H1 (cell line): ENCODE measurements at regions not wholly inside any gene's neighbourhood (a gene's known extent, or its start where the extent isn't known, plus 50 kb on each side); places are given as distances from the start of the nearest gene placed in this dataset.

Source experiments
- CTCF ChIA-PET: fragments of 300-600 bp; sonication (Branson Sonifier 250); formaldehyde crosslinking; loops from one replicate; lab custom pipeline; 2021; ENCODE audit not compliant: partially characterized antibody; lab: Charles Lee
- POLR2A ChIA-PET: fragments of 300-600 bp; sonication (Branson Sonifier 250); formaldehyde crosslinking; loops from one replicate; lab custom pipeline; 2021; ENCODE audit warnings: inconsistent platforms; ENCODE audit not compliant: partially characterized antibody; lab: Charles Lee
- DNase-seq, 2 experiments: peaks; one replicate each; pipeline versions ENCODE4 v3.0.0 to v3.0.0-alpha.2; 2010 to 2022; ENCODE audit warnings: low spot score in 2 of 2, low read depth in 1 of 2, mixed read lengths in 1 of 2
- FAIRE-seq: peaks from 2 replicates; lab custom pipeline; 2011; peaks lifted over from hg19 to GRCh38; lab: Jason Lieb, UNC
- H2AFZ ChIP-seq: 2 replicates; pipeline ENCODE4 v1.8.1; 2012; ENCODE audit warnings: low read length, inconsistent platforms
- H2AK5ac ChIP-seq: 2 replicates; pipeline ENCODE4 v1.6.1; 2013; ENCODE audit warnings: low read depth, low read length
- H2BK120ac ChIP-seq: replicated peaks from 2 replicates; pipeline ENCODE3; 2013; ENCODE audit warnings: low read depth, low read length, inconsistent platforms
- H2BK12ac ChIP-seq: 2 replicates; pipeline ENCODE4 v1.6.1; 2013; ENCODE audit warnings: low read depth, low read length
- H2BK15ac ChIP-seq: 2 replicates; pipeline ENCODE4 v1.6.1; 2013; ENCODE audit warnings: low read length
- H2BK20ac ChIP-seq: 2 replicates; pipeline ENCODE4 v1.6.1; 2013; ENCODE audit warnings: low read length
- H2BK5ac ChIP-seq: 2 replicates; pipeline ENCODE4 v1.6.1; 2013; ENCODE audit warnings: low read depth, low read length
- H3K14ac ChIP-seq: 2 replicates; pipeline ENCODE4 v1.6.1; 2013; ENCODE audit warnings: inconsistent platforms; ENCODE audit not compliant: insufficient read length
- H3K18ac ChIP-seq: 2 replicates; pipeline ENCODE4 v1.6.1; 2013; ENCODE audit warnings: low read length; ENCODE audit errors: extremely low read depth
- H3K23ac ChIP-seq: 2 replicates; pipeline ENCODE4 v1.6.1; 2013; ENCODE audit warnings: inconsistent platforms; ENCODE audit not compliant: insufficient read length
- H3K23me2 ChIP-seq: 2 replicates; pipeline ENCODE4 v1.6.1; 2013; ENCODE audit warnings: low read depth, low read length
- H3K27ac ChIP-seq: 2 replicates; pipeline ENCODE4 v1.6.1; 2011; ENCODE audit warnings: low read depth, low read length, inconsistent platforms
- H3K27me3 ChIP-seq, 4 experiments: replicated peaks in 1 of 4; 1 replicate in 1 of 4; 2 replicates in 3 of 4; pipeline versions ENCODE4 v1.6.1 to v1.8.1; 2011 to 2013; ENCODE audit warnings: low read length in 3 of 4, mild to moderate bottlenecking in 3 of 4, inconsistent platforms in 2 of 4, mixed read lengths in 2 of 4, moderate library complexity in 1 of 4; ENCODE audit not compliant: control insufficient read depth in 3 of 4, insufficient read depth in 3 of 4; ENCODE audit errors: extremely low read depth in 1 of 4
- H3K36me3 ChIP-seq, 4 experiments: 2 replicates each; pipeline versions ENCODE4 v1.6.1 to v1.8.1; 2011 to 2013; ENCODE audit warnings: mild to moderate bottlenecking in 4 of 4, low read length in 3 of 4, moderate library complexity in 2 of 4, control low read depth in 1 of 4, inconsistent platforms in 1 of 4; ENCODE audit not compliant: insufficient read depth in 4 of 4, control insufficient read depth in 2 of 4
- H3K4ac ChIP-seq: replicated peaks from 2 replicates; pipeline ENCODE3; 2013; ENCODE audit warnings: low read length, low read depth, mixed read lengths, inconsistent platforms; ENCODE audit not compliant: insufficient read length
- H3K4me1 ChIP-seq, 4 experiments: replicated peaks in 1 of 4; 1 replicate in 1 of 4; 2 replicates in 3 of 4; pipeline versions ENCODE4 v1.6.1 to v1.8.1; 2011 to 2013; ENCODE audit warnings: low read length in 3 of 4, inconsistent platforms in 2 of 4, mixed read lengths in 1 of 4; ENCODE audit not compliant: insufficient read depth in 4 of 4, control insufficient read depth in 3 of 4
- H3K4me2 ChIP-seq, 2 experiments: 2 replicates each; pipeline versions ENCODE4 v1.6.1 to v1.8.1; 2011 to 2013; ENCODE audit warnings: low read depth in 2 of 2, low read length in 2 of 2, control low read depth in 1 of 2, inconsistent platforms in 1 of 2, mild to moderate bottlenecking in 1 of 2; ENCODE audit not compliant: insufficient read depth in 1 of 2
- H3K4me3 ChIP-seq, 4 experiments: fragments of 200-600, 300-600 bp in 1 of 4; sonication (generic), shearing (Covaris generic), sonication (Bioruptor Twin) in 1 of 4; 2 replicates each; pipeline versions ENCODE4 v1.5.1 to v1.8.1; 2011 to 2016; ENCODE audit warnings: low read length in 4 of 4, low read depth in 3 of 4, control low read depth in 2 of 4, inconsistent platforms in 2 of 4, mild to moderate bottlenecking in 2 of 4, mixed read lengths in 1 of 4, moderate library complexity in 1 of 4; ENCODE audit not compliant: insufficient read depth in 2 of 4; ENCODE audit errors: extremely low read depth in 1 of 4
- H3K56ac ChIP-seq: replicated peaks from 2 replicates; pipeline ENCODE3; 2013; ENCODE audit warnings: low read depth, mild to moderate bottlenecking, mixed read lengths, low read length, inconsistent platforms; ENCODE audit not compliant: insufficient read length
- H3K79me1 ChIP-seq: 2 replicates; pipeline ENCODE4 v1.6.1; 2013; ENCODE audit warnings: low read depth, low read length, control low read depth
- H3K79me2 ChIP-seq, 2 experiments: 2 replicates each; pipeline versions ENCODE4 v1.6.1 to v1.8.1; 2012 to 2013; ENCODE audit warnings: low read length in 2 of 2, mild to moderate bottlenecking in 2 of 2, inconsistent platforms in 1 of 2; ENCODE audit not compliant: insufficient read depth in 2 of 2, control insufficient read depth in 1 of 2
- H3K9ac ChIP-seq, 4 experiments: replicated peaks in 1 of 4; 1 replicate in 1 of 4; 2 replicates in 3 of 4; pipeline versions ENCODE4 v1.6.1 to v1.8.1; 2011 to 2013; ENCODE audit warnings: low read depth in 3 of 4, low read length in 3 of 4, control low read depth in 2 of 4, mild to moderate bottlenecking in 2 of 4, moderate library complexity in 2 of 4, inconsistent platforms in 1 of 4; ENCODE audit errors: extremely low read depth in 1 of 4
- H3K9me3 ChIP-seq, 2 experiments: 2 replicates each; pipeline versions ENCODE4 v1.6.1 to v1.8.1; 2012 to 2013; ENCODE audit warnings: mild to moderate bottlenecking in 2 of 2, moderate library complexity in 2 of 2, control low read depth in 1 of 2, inconsistent platforms in 1 of 2, low read depth in 1 of 2, low read length in 1 of 2, mixed read lengths in 1 of 2; ENCODE audit not compliant: insufficient read depth in 2 of 2
- H4K20me1 ChIP-seq, 2 experiments: replicated peaks in 1 of 2; 2 replicates each; pipeline versions ENCODE3 to v1.8.1; 2011 to 2013; ENCODE audit warnings: inconsistent platforms in 2 of 2, low read length in 2 of 2, mild to moderate bottlenecking in 1 of 2; ENCODE audit not compliant: insufficient read depth in 2 of 2, control insufficient read depth in 1 of 2
- H4K5ac ChIP-seq: 2 replicates; pipeline ENCODE4 v1.6.1; 2013; ENCODE audit warnings: low read length, low read depth, mixed read lengths, inconsistent platforms; ENCODE audit not compliant: insufficient read length
- H4K8ac ChIP-seq: 2 replicates; pipeline ENCODE4 v1.8.0; 2013; ENCODE audit warnings: mild to moderate bottlenecking, moderate library complexity, low read length, inconsistent platforms; ENCODE audit not compliant: insufficient read depth; ENCODE audit errors: extremely low read depth
- H4K91ac ChIP-seq: replicated peaks from 2 replicates; pipeline ENCODE3; 2013; ENCODE audit warnings: low read length, mixed read lengths, inconsistent platforms; ENCODE audit not compliant: insufficient read length
- BRCA1 ChIP-seq: IDR thresholded peaks from 2 replicates; pipeline ENCODE4 v1.6.1; 2012; ENCODE audit warnings: low read depth, low read length, improper control_type of control experiment
- CREB1 ChIP-seq: IDR thresholded peaks from 2 replicates; pipeline ENCODE4 v1.6.1; 2012; ENCODE audit warnings: inconsistent platforms
- KDM4A ChIP-seq: IDR thresholded peaks from one replicate; pipeline ENCODE4 v1.7.1; 2012; ENCODE audit warnings: low read depth, mild to moderate bottlenecking, moderate library complexity, low read length, inconsistent platforms; ENCODE audit not compliant: severe bottlenecking
- RAD21 ChIP-seq, 2 experiments: IDR thresholded peaks in 1 of 2; conservative IDR thresholded peaks in 1 of 2; 2 replicates each; pipeline ENCODE4 v1.6.1; 2011; ENCODE audit warnings: low read depth in 2 of 2, low read length in 2 of 2, improper control_type of control experiment in 1 of 2, inconsistent platforms in 1 of 2, mild to moderate bottlenecking in 1 of 2, moderate library complexity in 1 of 2
- RFX5 ChIP-seq: IDR thresholded peaks from 2 replicates; pipeline ENCODE4 v1.6.1; 2011; ENCODE audit warnings: low read depth, low read length, improper control_type of control experiment, borderline replicate concordance
- SP4 ChIP-seq: IDR thresholded peaks from 2 replicates; pipeline ENCODE4 v1.6.1; 2012; ENCODE audit warnings: low read length, inconsistent platforms
- WGBS, 2 experiments: shearing (Covaris generic) in 1 of 2; methylation state at CpG; one replicate each; pipeline versions ENCODE4 v1.1.6 to v1.1.7; 2013 to 2015; ENCODE audit warnings: low lambda C conversion rate in 2 of 2, mixed read lengths in 2 of 2, inconsistent platforms in 1 of 2, low coverage in 1 of 2, missing lambda C conversion rate in 1 of 2; ENCODE audit not compliant: insufficient replicate concordance in 2 of 2, insufficient coverage in 1 of 2, insufficient read length in 1 of 2; ENCODE audit errors: extremely low coverage in 1 of 2, missing lambda C conversion rate in 1 of 2; 5-methylcytosine and 5-hydroxymethylcytosine counted together

DNA sequence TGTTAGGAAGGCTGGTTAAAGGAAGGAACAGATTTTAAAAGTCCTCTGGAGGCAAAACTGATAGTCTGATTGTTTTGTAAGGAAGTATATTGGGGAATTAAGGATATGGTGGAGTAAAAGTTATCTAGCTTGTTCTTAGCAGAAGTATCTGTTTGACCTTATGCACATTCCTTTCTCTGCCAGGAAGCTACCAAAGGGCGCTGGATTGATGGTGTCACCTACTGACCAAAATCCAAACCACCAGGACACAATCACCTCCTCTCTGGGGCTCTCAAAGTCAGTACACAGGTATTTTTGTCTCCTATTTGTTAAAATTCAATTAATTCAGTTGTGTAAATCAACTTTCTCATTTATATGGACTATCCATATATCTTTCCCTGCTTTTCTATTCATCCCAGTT is 484.5 kb downstream of the NUP35 start:
- no peaks in the 10 kb centered on the region for H3K9me3 ChIP-seq
- H3K79me1 ChIP-seq, result no peaks in the 10 kb centered on the region
- no peak overlapping the region for H2BK120ac ChIP-seq
- no peak overlapping the region for H3K9ac ChIP-seq
- no peak overlapping the region for H2BK15ac ChIP-seq
- H3K23me2 ChIP-seq, result no peaks in the 10 kb centered on the region
- H2AFZ ChIP-seq, result no peak overlapping the region
- no peak for FAIRE-seq
- H3K4ac ChIP-seq, result no peak overlapping the region
- H3K4me3 ChIP-seq, result no peak overlapping the region
- no peaks in the 10 kb centered on the region for H3K27me3 ChIP-seq
- H3K4me2 ChIP-seq, result no peak overlapping the region
- no peaks in the 10 kb centered on the region for H4K20me1 ChIP-seq
- no peaks in the 10 kb centered on the region for H3K36me3 ChIP-seq
- no peak for TF ChIP-seq CREB1
- no peak for TF ChIP-seq KDM4A
- TF ChIP-seq RFX5, result no peak
- peak; percentile 43 to 51 for TF ChIP-seq RAD21 (IDR thresholded peaks at IDR 0.05 in 1 of 2, conservative IDR thresholded peaks at IDR 0.05 in 1 of 2; ENCODE audit: low read depth in 2 of 2, low read length in 2 of 2)
- no peak for TF ChIP-seq SP4
- no peak for TF ChIP-seq BRCA1
- TF ChIP-seq, all 59 proteins: peak for 1
- Histone ChIP-seq H3K18ac (no peak overlapping the region), H2BK12ac (no peak overlapping the region), H3K14ac (no peak overlapping the region), H3K4me1 (peaks cover 0 to 2% (median 0%) of the 10 kb centered on the region in 4 experiments; a peak in 2 of 7 replicates), H4K8ac (no peak overlapping the region), H3K27ac (no peak overlapping the region), H4K5ac (no peak overlapping the region), H3K23ac (no peak overlapping the region), H2BK5ac (no peak overlapping the region), H2AK5ac (no peak overlapping the region), H4K91ac (no peak overlapping the region), H2BK20ac (no peak overlapping the region), H3K79me2 (no peaks in the 10 kb centered on the region), H3K56ac (no peak overlapping the region)
- DNase-seq, result no peak
- POLR2A ChIA-PET, result no interaction called here
- CTCF ChIA-PET, result interaction anchor here (0.8 to 1.7 kb wide), 5 partner anchors 9 to 359 kb away, joined by 3 to 4 read pairs (median 4); no protein-coding TSS in a partner anchor
- 85% methylated on average over 1 of the region's 1 CpG; no CpG with 5 or more reads in 1 of the 2 experiments for WGBS, 2 experiments
